GM10266 (cell line): ENCODE measurements at regions not wholly inside any gene's neighbourhood (a gene's known extent, or its start where the extent isn't known, plus 50 kb on each side); places are given as distances from the start of the nearest gene placed in this dataset.

Source experiments
- DNase-seq: peaks from one replicate; pipeline ENCODE4 v3.0.0; 2012; ENCODE audit errors: extremely low spot score
- CTCF ChIP-seq: IDR thresholded peaks from 2 replicates; pipeline ENCODE4 v1.5.1; 2012; ENCODE audit warnings: mild to moderate bottlenecking, low read depth; ENCODE audit not compliant: control insufficient read depth, insufficient read depth; ENCODE audit errors: missing control alignments

- no peak for DNase-seq
- no peak for TF ChIP-seq CTCF
Measured at GRCh38 chr2:83015035-83015715, 1443.9 kb downstream of the SUCLG1 start.

GRCh38 chr2:83014462-83014861, 1444.6 kb downstream of the SUCLG1 start:
- TF ChIP-seq CTCF: no peak

GRCh38 chr2:83006961-83007360, 1452.1 kb downstream of the SUCLG1 start:
- no peak for DNase-seq
- no peak for TF ChIP-seq CTCF

More at GRCh38 chr2:83014462-83014861, 1444.6 kb downstream of the SUCLG1 start:
- no peak for DNase-seq

- no peak for TF ChIP-seq CTCF
- no peak for DNase-seq
Measured at GRCh38 chr2:83003555-83003954, 1455.5 kb downstream of the SUCLG1 start.

GRCh38 chr2:83002706-83003105, 1456.4 kb downstream of the SUCLG1 start:
- no peak for DNase-seq
- TF ChIP-seq CTCF: no peak

GRCh38 chr2:82998781-82999180, 1460.3 kb downstream of the SUCLG1 start:
- no peak for TF ChIP-seq CTCF
- no peak for DNase-seq

GRCh38 chr2:82996217-82996616, 1462.9 kb downstream of the SUCLG1 start:
- DNase-seq: no peak
- TF ChIP-seq CTCF: no peak
